H1 (cell line): ENCODE measurements at regions not wholly inside any gene's neighbourhood (a gene's known extent, or its start where the extent isn't known, plus 50 kb on each side); places are given as distances from the start of the nearest gene placed in this dataset.

Experiments used
- MAFK ChIP-seq: IDR thresholded peaks from 2 replicates; pipeline ENCODE4 v1.6.1; 2012; ENCODE audit warnings: low read depth, mild to moderate bottlenecking, improper control_type of control experiment, low read length
- POLR2AphosphoS5 ChIP-seq: IDR thresholded peaks from 2 replicates; pipeline ENCODE4 v1.6.1; 2011; ENCODE audit warnings: low read depth, low read length
- RFX5 ChIP-seq: IDR thresholded peaks from 2 replicates; pipeline ENCODE4 v1.6.1; 2011; ENCODE audit warnings: low read depth, low read length, improper control_type of control experiment, borderline replicate concordance
- TAF7 ChIP-seq: optimal IDR thresholded peaks from 2 replicates; pipeline ENCODE3; 2011; ENCODE audit warnings: low read depth, mild to moderate bottlenecking, inconsistent platforms, low read length, moderate library complexity, borderline replicate concordance
- TF ChIP-seq, protein P1 (sequence below), 3 experiments: IDR thresholded peaks; 1 replicate in 2 of 3; 2 replicates in 1 of 3; pipeline versions ENCODE4 v1.5.1 to v1.6.1; 2011; ENCODE audit warnings: low read length in 3 of 3, mild to moderate bottlenecking in 3 of 3, inconsistent platforms in 2 of 3, low read depth in 1 of 3, moderate library complexity in 1 of 3; ENCODE audit not compliant: insufficient read depth in 1 of 3; ENCODE audit errors: control extremely low read depth in 1 of 3

DNA sequence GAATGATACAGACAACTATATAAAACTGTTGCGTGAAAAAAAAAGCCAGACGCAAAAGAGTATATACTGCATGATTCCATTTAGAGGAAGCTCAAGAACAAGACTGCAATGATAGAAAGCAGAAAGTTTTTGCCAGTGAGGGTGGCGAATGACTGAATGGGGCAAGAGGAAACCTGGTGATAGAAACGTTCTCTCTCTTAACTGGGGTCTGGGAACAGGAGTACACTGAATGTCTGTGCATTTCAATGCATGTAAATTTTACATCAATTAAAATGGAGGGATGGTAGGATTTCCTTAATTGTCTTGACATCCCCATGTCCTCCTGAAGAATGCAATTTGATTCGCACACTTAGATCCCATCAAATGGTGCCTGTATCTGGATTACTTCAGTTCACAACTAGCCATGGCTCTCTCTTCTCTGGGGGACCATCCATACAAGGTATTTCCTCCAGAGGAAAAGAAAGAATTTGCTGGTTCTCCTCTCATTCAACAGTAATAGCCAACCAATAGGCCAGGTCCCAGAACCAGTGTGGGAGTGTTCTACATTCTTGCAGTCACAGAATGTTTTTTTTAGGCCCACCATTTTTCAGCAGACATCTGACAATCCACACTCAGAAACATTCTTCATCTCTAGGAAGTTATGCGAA lies 221.0 kb upstream of the KLF14 start:
- no peak for TF ChIP-seq POLR2AphosphoS5
- no peak for TF ChIP-seq MAFK
- TF ChIP-seq, protein P1, sequence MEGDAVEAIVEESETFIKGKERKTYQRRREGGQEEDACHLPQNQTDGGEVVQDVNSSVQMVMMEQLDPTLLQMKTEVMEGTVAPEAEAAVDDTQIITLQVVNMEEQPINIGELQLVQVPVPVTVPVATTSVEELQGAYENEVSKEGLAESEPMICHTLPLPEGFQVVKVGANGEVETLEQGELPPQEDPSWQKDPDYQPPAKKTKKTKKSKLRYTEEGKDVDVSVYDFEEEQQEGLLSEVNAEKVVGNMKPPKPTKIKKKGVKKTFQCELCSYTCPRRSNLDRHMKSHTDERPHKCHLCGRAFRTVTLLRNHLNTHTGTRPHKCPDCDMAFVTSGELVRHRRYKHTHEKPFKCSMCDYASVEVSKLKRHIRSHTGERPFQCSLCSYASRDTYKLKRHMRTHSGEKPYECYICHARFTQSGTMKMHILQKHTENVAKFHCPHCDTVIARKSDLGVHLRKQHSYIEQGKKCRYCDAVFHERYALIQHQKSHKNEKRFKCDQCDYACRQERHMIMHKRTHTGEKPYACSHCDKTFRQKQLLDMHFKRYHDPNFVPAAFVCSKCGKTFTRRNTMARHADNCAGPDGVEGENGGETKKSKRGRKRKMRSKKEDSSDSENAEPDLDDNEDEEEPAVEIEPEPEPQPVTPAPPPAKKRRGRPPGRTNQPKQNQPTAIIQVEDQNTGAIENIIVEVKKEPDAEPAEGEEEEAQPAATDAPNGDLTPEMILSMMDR (IDR thresholded peaks at IDR 0.05; ENCODE audit: control extremely low read depth in 1 of 3, insufficient read depth in 1 of 3, low read depth in 1 of 3, low read length in 3 of 3) = no peak
- TF ChIP-seq RFX5 = no peak
- TF ChIP-seq TAF7 = no peak
